GM12878 (cell line): ENCODE measurements at regions not wholly inside any gene's neighbourhood (a gene's known extent, or its start where the extent isn't known, plus 50 kb on each side); places are given as distances from the start of the nearest gene placed in this dataset.

Experiments
- ATAC-seq: fragments of 200-7000 bp; cut with Tn5 transposase; 3 replicates; pipeline ENCODE4 v1.9.1; 2020; ENCODE audit warnings: mild to moderate bottlenecking, moderate library complexity
- BruUV-seq: library from RNA; stranded (reverse); fragments of 400-500 nt; replicated peaks from 2 replicates; lab custom pipeline; 2021; lab: Mats Ljungman, UMichigan
- CTCF ChIA-PET: fragments of 300-600 bp; sonication (Branson Sonifier 250); formaldehyde crosslinking; extraction: SDS; loops from one replicate; lab custom pipeline; 2021; ENCODE audit warnings: inconsistent platforms; lab: Yijun Ruan, JAX
- POLR2A ChIA-PET: fragments of 350-600 bp; formaldehyde crosslinking; extraction: SDS; loops from one replicate; lab custom pipeline; 2021; ENCODE audit warnings: inconsistent platforms; lab: Charles Lee
- RAD21 ChIA-PET: fragments of 300-600 bp; sonication (Branson Sonifier 250); formaldehyde crosslinking; loops from one replicate; lab custom pipeline; 2023; ENCODE audit warnings: antibody characterized with exemption; ENCODE audit not compliant: unreplicated experiment; lab: Charles Lee
- SMC1A ChIA-PET: fragments of 300-600 bp; sonication (Branson Sonifier 250); formaldehyde crosslinking; loops from one replicate; lab custom pipeline; 2023; ENCODE audit not compliant: unreplicated experiment, uncharacterized antibody; lab: Charles Lee
- DNase-seq: peaks from one replicate; pipeline ENCODE4 v3.0.0-alpha.2; 2011; ENCODE audit warnings: low read depth, low spot score
- FAIRE-seq: peaks from 3 replicates; lab custom pipeline; 2011; peaks lifted over from hg19 to GRCh38; lab: Jason Lieb, UNC
- H2AFZ ChIP-seq: 2 replicates; pipeline ENCODE4 v1.6.0; 2011; ENCODE audit warnings: low read depth, low read length, control low read depth; ENCODE audit not compliant: control insufficient read depth
- H3K27ac ChIP-seq: 2 replicates; pipeline ENCODE4 v1.5.1; 2011; ENCODE audit warnings: control low read depth; ENCODE audit not compliant: control insufficient read depth, insufficient read depth
- H3K27me3 ChIP-seq, 2 experiments: replicated peaks in 1 of 2; 2 replicates each; pipeline versions ENCODE4 v1.6.0 to v1.6.1; 2011; ENCODE audit warnings: low read length in 1 of 2; ENCODE audit not compliant: control insufficient read depth in 2 of 2, insufficient read depth in 2 of 2
- H3K36me3 ChIP-seq, 2 experiments: 2 replicates each; pipeline ENCODE4 v1.5.1; 2011; ENCODE audit warnings: low read length in 1 of 2; ENCODE audit not compliant: control insufficient read depth in 2 of 2, insufficient read depth in 2 of 2
- H3K4me1 ChIP-seq: 2 replicates; pipeline ENCODE4 v1.6.1; 2011; ENCODE audit warnings: mild to moderate bottlenecking, low read length, moderate library complexity, mixed read lengths; ENCODE audit not compliant: control insufficient read depth, insufficient read depth
- H3K4me2 ChIP-seq: 2 replicates; pipeline ENCODE4 v1.6.0; 2011; ENCODE audit warnings: control low read depth; ENCODE audit not compliant: control insufficient read depth, insufficient read depth
- H3K4me3 ChIP-seq: fragments of 200-600 bp; sonication (generic); 2 replicates; pipeline ENCODE4 v1.5.1; 2016
- H3K79me2 ChIP-seq: 2 replicates; pipeline ENCODE4 v1.6.0; 2011; ENCODE audit warnings: low read length; ENCODE audit not compliant: control insufficient read depth, insufficient read depth
- H3K9ac ChIP-seq: 2 replicates; pipeline ENCODE4 v1.8.0; 2011; ENCODE audit warnings: low read length, control low read depth, mixed read lengths; ENCODE audit not compliant: control insufficient read depth, insufficient read depth
- H3K9me3 ChIP-seq: replicated peaks from 3 replicates; pipeline ENCODE4 v1.5.1; 2011; ENCODE audit warnings: mild to moderate bottlenecking, low read length; ENCODE audit not compliant: control insufficient read depth, insufficient read depth
- H4K20me1 ChIP-seq: 2 replicates; pipeline ENCODE4 v1.6.0; 2011; ENCODE audit not compliant: control insufficient read depth, insufficient read depth
- BCL3 ChIP-seq: IDR thresholded peaks from 2 replicates; pipeline ENCODE4 v1.6.1; 2011; ENCODE audit warnings: borderline replicate concordance, low read depth, mild to moderate bottlenecking, moderate library complexity, low read length; ENCODE audit not compliant: insufficient read depth, poor library complexity, severe bottlenecking
- SREBF1 ChIP-seq: IDR thresholded peaks from 2 replicates; pipeline ENCODE4 v1.6.1; 2012; ENCODE audit warnings: mild to moderate bottlenecking, low read length
- ZBTB11 ChIP-seq: fragments of 450-650 bp; formaldehyde crosslinking; IDR thresholded peaks from 2 replicates; pipeline ENCODE4 v1.5.0; 2022; ENCODE audit warnings: mild to moderate bottlenecking, missing genetic modification characterization
- WGBS: methylation state at CpG from one replicate; pipeline ENCODE4 v1.1.6; 2016; ENCODE audit warnings: low lambda C conversion rate; ENCODE audit not compliant: insufficient replicate concordance, insufficient coverage; ENCODE audit errors: missing lambda C conversion rate; 5-methylcytosine and 5-hydroxymethylcytosine counted together
- in situ Hi-C: fragments of 300-500 bp; cut with MboI; formaldehyde crosslinking; loops from 9 replicates; pipeline ENCODE4 v1.14.3; 2018; ENCODE audit warnings: mixed read lengths
- intact Hi-C: fragments of 100-400 bp; cut with micrococcal nuclease; formaldehyde crosslinking; loops from one replicate; pipeline ENCODE4 v1.14.2; 2022; ENCODE audit not compliant: unreplicated experiment

GRCh38 chr22:49284056-49284784, 543.5 kb downstream of the BRD1 start:
- FAIRE-seq (no peak), DNase-seq (no peak), ATAC-seq (no peak)
- Histone ChIP-seq H3K27me3 (no peaks in the 10 kb centered on the region; a peak in 1 of 4 replicates), H3K27ac (no peak overlapping the region), H3K4me2 (no peak overlapping the region), H3K4me1 (no peaks in the 10 kb centered on the region), H3K9ac (no peak overlapping the region), H2AFZ (no peak overlapping the region), H4K20me1 (no peaks in the 10 kb centered on the region), H3K79me2 (no peaks in the 10 kb centered on the region), H3K4me3 (no peak overlapping the region), H3K36me3 (no peaks in the 10 kb centered on the region), H3K9me3 (no peaks in the 10 kb centered on the region; the same call in 2 of the 3 replicates)
- ChIA-PET SMC1A (no interaction called here), POLR2A (no interaction called here), RAD21 (no interaction called here), CTCF (no interaction called here)
- BruUV-seq, result no TSS peak
- TF ChIP-seq BCL3, result no peak
- TF ChIP-seq SREBF1, result no peak
- no peak for TF ChIP-seq ZBTB11 (CRISPR knock-in tag)
- WGBS, result 51% methylated on average over 23 of the region's 23 CpGs
- intact Hi-C loops (no loop called here), in situ Hi-C loops (no loop called here)
